Renal cortex interstitium (tissue), 11 donors: ENCODE measurements at regions not wholly inside any gene's neighbourhood (a gene's known extent, or its start where the extent isn't known, plus 50 kb on each side); places are given as distances from the start of the nearest gene placed in this dataset.
A peak's percentile ranks its signal among the peaks of the same experiment; 100 is the strongest.
"Not testable (repeated sequence)": the region's sequence is repeated elsewhere in the genome, so short reads cannot be mapped to it uniquely, and the experiment has no call there.

Experiments
- DNase-seq, 11 donors: peaks; one replicate each; pipeline ENCODE4 v3.0.0-alpha.2; 2013; ENCODE audit warnings: low read depth in 9 of 11, low spot score in 4 of 11; ENCODE audit errors: extremely low read depth in 1 of 11

GRCh38 chr4:128449251-128449650 is 161.6 kb upstream of the PGRMC2 start:
- no peak for DNase-seq

GRCh38 chr4:128444544-128445302 is 157.1 kb upstream of the PGRMC2 start:
- DNase-seq = no peak

GRCh38 chr4:128440923-128441322 is 153.3 kb upstream of the PGRMC2 start:
- no peak for DNase-seq

DNA sequence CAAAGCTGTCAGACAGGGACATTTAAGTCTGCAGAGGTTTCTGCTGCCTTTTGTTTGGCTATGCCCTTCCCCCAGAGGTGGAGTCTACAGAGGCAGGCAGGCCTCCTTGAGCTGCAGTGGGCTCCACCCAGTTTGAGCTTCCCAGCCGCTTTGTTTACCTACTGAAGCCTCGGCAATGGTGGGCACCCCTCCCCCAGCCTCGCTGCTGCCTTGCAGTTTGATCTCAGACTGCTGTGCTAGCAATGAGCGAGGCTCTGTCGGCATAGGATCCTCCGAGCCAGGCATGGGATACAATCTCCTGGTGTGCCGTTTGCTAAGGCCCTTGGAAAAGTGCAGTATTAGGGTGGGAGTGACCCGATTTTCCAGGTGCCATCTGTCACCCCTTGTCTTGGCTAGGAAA is 149.4 kb upstream of the PGRMC2 start:
- not testable (repeated sequence) for DNase-seq

GRCh38 chr4:128429023-128429613 is 141.5 kb upstream of the PGRMC2 start:
- not testable (repeated sequence) for DNase-seq

DNA sequence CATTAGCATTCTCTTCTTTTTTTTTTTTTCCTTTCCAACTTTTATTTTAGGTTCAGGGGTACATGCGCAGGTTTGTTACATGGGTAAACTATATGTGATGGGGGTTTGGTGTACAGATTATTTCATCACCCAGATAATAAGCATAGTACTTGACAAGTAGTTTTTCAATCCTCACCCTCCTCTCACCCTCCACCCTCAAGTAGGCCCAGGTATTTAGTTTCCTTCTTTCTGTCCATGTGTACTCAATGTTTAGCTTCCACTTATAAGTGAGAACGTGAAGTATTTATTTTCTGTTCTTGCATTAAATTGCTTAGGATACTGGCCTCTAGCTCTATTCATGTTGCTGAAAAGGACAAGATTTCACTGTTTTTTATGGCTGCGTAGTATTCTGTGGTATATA is 140.8 kb upstream of the PGRMC2 start:
- DNase-seq = no peak

- DNase-seq = no peak
Measured at GRCh38 chr4:128427832-128428366, 140.3 kb upstream of the PGRMC2 start.

DNA sequence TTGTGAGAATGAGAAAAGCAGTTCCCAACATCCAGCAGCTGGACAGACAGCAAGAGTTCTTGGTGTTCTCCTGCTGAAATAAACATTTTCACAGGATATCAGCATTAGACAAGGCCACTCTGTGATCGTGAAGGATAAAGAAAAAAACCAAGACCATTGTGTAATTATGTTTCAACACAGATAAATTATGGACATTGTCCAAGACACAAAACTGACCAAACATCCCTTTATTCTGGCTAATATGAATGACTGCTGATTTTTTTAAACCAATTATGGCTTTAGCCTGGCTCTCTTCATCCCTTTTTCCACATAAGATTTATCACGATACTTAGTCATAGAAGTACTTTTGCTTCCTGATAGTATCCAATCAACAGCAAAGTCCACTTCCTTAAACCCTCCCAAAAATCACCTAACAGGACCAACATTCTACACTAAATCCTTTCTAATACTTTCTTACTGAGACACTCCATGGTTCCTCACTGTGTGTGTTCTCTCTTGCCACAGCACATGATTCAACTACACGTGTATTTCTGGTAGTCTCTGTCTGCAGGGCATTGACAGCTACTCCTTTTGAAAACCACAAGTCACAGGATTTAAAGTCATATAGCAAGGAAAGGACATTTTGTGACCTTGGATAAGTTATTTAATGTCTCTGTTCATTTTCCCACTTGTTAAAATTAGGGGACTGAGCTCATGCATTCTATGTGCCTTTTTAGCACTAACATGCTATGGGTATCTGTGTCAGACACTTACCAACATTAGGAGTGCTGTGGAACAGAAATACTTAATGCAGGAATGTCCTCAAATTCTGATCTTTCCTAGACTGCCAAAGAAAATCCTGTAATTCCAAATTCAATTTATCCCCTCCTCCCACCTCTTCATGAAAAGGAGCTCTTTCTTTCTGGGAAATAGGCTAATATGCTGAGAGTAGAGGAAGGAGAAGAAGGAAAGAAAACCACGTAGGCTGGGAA is 137.2 kb upstream of the PGRMC2 start:
- DNase-seq = no peak

- DNase-seq = not testable (repeated sequence)
Measured at GRCh38 chr4:128422296-128422695, 134.7 kb upstream of the PGRMC2 start.

DNA sequence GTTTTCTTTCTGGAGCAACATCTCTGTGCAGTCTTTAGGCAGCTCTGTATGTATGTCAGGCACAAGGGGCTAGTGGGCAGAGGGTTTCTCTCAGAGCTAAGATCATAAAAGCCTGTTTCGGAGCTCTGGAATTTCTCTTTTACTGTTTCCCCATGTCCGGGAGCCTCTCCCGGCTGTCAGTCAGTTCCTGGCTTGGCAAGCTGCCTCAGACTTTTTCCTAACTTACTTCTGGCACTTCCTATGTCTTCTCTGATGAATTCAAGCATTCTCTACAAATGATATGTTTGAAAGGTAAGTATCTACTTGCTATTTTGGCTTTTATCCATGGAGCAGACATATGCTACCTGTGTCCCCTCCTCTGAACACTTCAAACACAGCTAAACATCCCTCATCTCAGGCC is 129.3 kb upstream of the PGRMC2 start:
- DNase-seq = no peak

DNA sequence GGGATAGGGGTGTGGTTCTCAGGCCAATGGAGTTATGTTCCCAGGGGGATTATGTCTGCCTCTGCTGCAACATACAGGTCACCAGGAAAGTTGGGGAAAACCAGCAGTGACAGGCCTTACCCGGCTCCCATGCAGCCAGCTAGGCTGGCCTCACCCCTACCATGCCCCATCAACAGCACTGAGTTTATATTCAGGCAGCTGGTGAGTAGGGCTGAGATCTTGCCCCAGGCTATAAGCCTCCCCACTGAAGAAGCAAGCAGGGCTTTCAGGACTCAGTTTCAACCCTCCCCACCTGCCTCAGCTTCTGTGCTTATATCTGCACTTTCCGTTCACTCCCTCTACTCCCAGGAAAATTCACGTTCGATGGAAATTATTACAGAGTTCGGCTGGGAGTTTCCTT is 122.4 kb upstream of the PGRMC2 start:
- no peak for DNase-seq

- no peak for DNase-seq
Measured at GRCh38 chr4:128403586-128403985, 116.0 kb upstream of the PGRMC2 start.

- DNase-seq = no peak
Measured at GRCh38 chr4:128394778-128395177, 107.2 kb upstream of the PGRMC2 start.

GRCh38 chr4:128393101-128393704 is 105.6 kb upstream of the PGRMC2 start:
- DNase-seq = peak in 1 of 11 donors; percentile 32

DNA sequence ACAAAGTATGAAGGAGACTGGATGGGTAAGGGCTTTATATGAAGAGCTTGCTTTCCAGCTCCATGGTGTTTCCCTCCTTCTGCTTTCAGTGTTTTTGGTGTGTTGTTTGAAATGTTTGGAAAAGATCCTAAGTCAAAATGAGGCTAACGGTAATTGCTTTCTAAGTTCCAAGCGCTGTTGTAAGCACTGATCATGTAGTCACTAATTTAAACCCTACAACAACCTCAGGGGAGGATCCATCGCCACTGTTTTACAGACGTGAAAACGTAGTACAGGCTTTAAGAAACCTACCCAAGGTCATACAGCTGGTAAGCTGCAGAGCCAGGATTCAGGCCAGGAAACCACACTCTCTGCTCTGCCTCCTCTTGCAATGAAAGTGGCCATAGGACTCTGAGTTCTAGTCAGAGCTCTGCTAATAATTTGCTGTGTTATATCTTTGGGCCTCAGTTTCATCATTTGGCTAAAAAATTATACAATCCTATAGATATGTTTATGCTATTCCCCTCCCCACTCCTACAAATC is 102.9 kb upstream of the PGRMC2 start:
- no peak for DNase-seq

GRCh38 chr4:128388796-128389195 is 101.2 kb upstream of the PGRMC2 start:
- no peak for DNase-seq

- no peak for DNase-seq
Measured at GRCh38 chr4:128388352-128388630, 100.7 kb upstream of the PGRMC2 start.

GRCh38 chr4:128387600-128388351 is 100.2 kb upstream of the PGRMC2 start:
- no peak for DNase-seq
